OCI-LY7 (cell line): ENCODE measurements at regions not wholly inside any gene's neighbourhood (a gene's known extent, or its start where the extent isn't known, plus 50 kb on each side); places are given as distances from the start of the nearest gene placed in this dataset.

ENCODE experiments used
- BruUV-seq: library from RNA; stranded (reverse); fragments of 400-500 nt; replicated peaks from 2 replicates; lab custom pipeline; 2021; lab: Mats Ljungman, UMichigan
- CTCF ChIA-PET: fragments of 300-600 bp; sonication (Branson Sonifier 250); formaldehyde crosslinking; loops from one replicate; lab custom pipeline; 2022; ENCODE audit warnings: antibody characterized with exemption; ENCODE audit not compliant: unreplicated experiment; lab: Charles Lee
- POLR2A ChIA-PET: fragments of 300-600 bp; sonication (Branson Sonifier 250); formaldehyde crosslinking; loops from one replicate; lab custom pipeline; 2022; ENCODE audit warnings: antibody characterized with exemption; lab: Charles Lee
- DNase-seq: peaks from one replicate; pipeline ENCODE4 v3.0.0-alpha.2; 2015; ENCODE audit warnings: low spot score
- H2AFZ ChIP-seq: fragments of 200-600 bp; sonication (generic), shearing (Covaris generic); 2 replicates; pipeline ENCODE4 v1.6.1; 2014; ENCODE audit warnings: mild to moderate bottlenecking, antibody characterized with exemption, low read length, moderate library complexity
- H3K27ac ChIP-seq: fragments of 200-600 bp; sonication (generic); 2 replicates; pipeline ENCODE4 v1.5.1; 2014; ENCODE audit warnings: mixed run types, low read depth, mild to moderate bottlenecking, moderate library complexity, low read length, inconsistent platforms; ENCODE audit not compliant: poor library complexity, severe bottlenecking
- H3K36me3 ChIP-seq: fragments of 200-600 bp; sonication (generic); 2 replicates; pipeline ENCODE4 v1.6.1; 2014; ENCODE audit warnings: mild to moderate bottlenecking, antibody characterized with exemption, low read length, moderate library complexity, mixed read lengths; ENCODE audit not compliant: insufficient read depth
- H3K4me1 ChIP-seq: fragments of 200-600 bp; sonication (generic); 2 replicates; pipeline ENCODE4 v1.5.1; 2014; ENCODE audit warnings: mild to moderate bottlenecking, low read length; ENCODE audit not compliant: insufficient read depth, poor library complexity, severe bottlenecking
- H3K4me2 ChIP-seq: fragments of 200-600 bp; sonication (generic); 2 replicates; pipeline ENCODE4 v1.6.1; 2014; ENCODE audit warnings: mild to moderate bottlenecking, low read length
- H3K4me3 ChIP-seq: fragments of 200-600 bp; sonication (generic); 2 replicates; pipeline ENCODE4 v1.5.1; 2014; ENCODE audit warnings: mild to moderate bottlenecking, low read depth, low read length; ENCODE audit not compliant: poor library complexity, severe bottlenecking
- H3K79me2 ChIP-seq: fragments of 200-600 bp; sonication (generic); 2 replicates; pipeline ENCODE4 v1.6.1; 2016; ENCODE audit warnings: low read depth, mild to moderate bottlenecking, low read length, moderate library complexity, mixed read lengths; ENCODE audit not compliant: insufficient read depth
- H3K9me2 ChIP-seq: fragments of 200-600 bp; sonication (generic); 2 replicates; pipeline ENCODE4 v1.6.1; 2016; ENCODE audit warnings: mild to moderate bottlenecking, low read length, mixed read lengths; ENCODE audit not compliant: insufficient read depth
- H3K9me3 ChIP-seq: fragments of 200-600 bp; sonication (generic); 2 replicates; pipeline ENCODE4 v1.6.1; 2014; ENCODE audit warnings: mild to moderate bottlenecking, mixed run types, low read length, mixed read lengths
- H4K20me1 ChIP-seq: fragments of 200-600 bp; sonication (generic); 2 replicates; pipeline ENCODE4 v1.6.1; 2014; ENCODE audit warnings: mild to moderate bottlenecking, antibody characterized with exemption, low read length, moderate library complexity, mixed read lengths; ENCODE audit not compliant: insufficient read depth
- CTCF ChIP-seq: fragments of 200-600 bp; sonication (generic); conservative IDR thresholded peaks from 2 replicates; pipeline ENCODE4 v1.5.1; 2014; ENCODE audit warnings: mild to moderate bottlenecking, antibody characterized with exemption, low read length, moderate library complexity, mixed read lengths
- EZH2phosphoT487 ChIP-seq: fragments of 200-600 bp; sonication (generic); IDR thresholded peaks from 2 replicates; pipeline ENCODE4 v1.6.1; 2018; ENCODE audit warnings: low read depth, borderline replicate concordance, mild to moderate bottlenecking, mixed run types, antibody characterized with exemption, low read length, moderate library complexity, mixed read lengths
- intact Hi-C: fragments of 100-400 bp; cut with micrococcal nuclease; formaldehyde crosslinking; loops from one replicate; pipeline ENCODE4 v1.10.0; 2022; ENCODE audit not compliant: unreplicated experiment

- Histone ChIP-seq H3K9me2 (no peaks in the 10 kb centered on the region), H3K27ac (no peak overlapping the region), H3K36me3 (peaks cover 39% of the 10 kb centered on the region), H4K20me1 (no peaks in the 10 kb centered on the region), H3K79me2 (no peaks in the 10 kb centered on the region), H3K9me3 (peaks cover 3% of the 10 kb centered on the region; the same call in 1 of the 2 replicates), H2AFZ (no peak overlapping the region), H3K4me2 (no peak overlapping the region), H3K4me3 (no peak overlapping the region), H3K4me1 (no peaks in the 10 kb centered on the region)
- CTCF ChIA-PET: no interaction called here
- no TSS peak for BruUV-seq
- no peak for DNase-seq
- POLR2A ChIA-PET: no interaction called here
- TF ChIP-seq CTCF (no peak), EZH2phosphoT487 (no peak)
- intact Hi-C loops: no loop called here
These were observed 353.8 kb downstream of the TMEM135 start for GRCh38 chr11:87391496-87391895.

- peaks cover 75% of the 10 kb centered on the region for H3K36me3 ChIP-seq
- no peak for TF ChIP-seq EZH2phosphoT487
- TF ChIP-seq CTCF: no peak
- H2AFZ ChIP-seq: no peak overlapping the region
- no peaks in the 10 kb centered on the region for H3K79me2 ChIP-seq
- H4K20me1 ChIP-seq: no peaks in the 10 kb centered on the region
- ChIA-PET CTCF (no interaction called here), POLR2A (interaction anchor here (1.1 to 1.5 kb wide), 2 partner anchors 10 to 21 kb away, joined by 3 read pairs; no protein-coding TSS in a partner anchor)
- no peaks in the 10 kb centered on the region for H3K9me2 ChIP-seq
- H3K27ac ChIP-seq: no peak overlapping the region
- H3K4me1 ChIP-seq: no peaks in the 10 kb centered on the region
- DNase-seq: no peak
- peaks cover 21% of the 10 kb centered on the region; the same call in 1 of the 2 replicates for H3K9me3 ChIP-seq
- intact Hi-C loops: no loop called here
- no peak overlapping the region for H3K4me3 ChIP-seq
- H3K4me2 ChIP-seq: no peak overlapping the region
- no TSS peak for BruUV-seq
These were observed 346.5 kb downstream of the TMEM135 start for GRCh38 chr11:87384078-87384729.

- CTCF ChIA-PET: no interaction called here
- Histone ChIP-seq H3K9me2 (no peaks in the 10 kb centered on the region), H3K9me3 (peaks cover 11% of the 10 kb centered on the region; the same call in 1 of the 2 replicates), H3K36me3 (peaks cover 95% of the 10 kb centered on the region), H3K4me1 (peaks cover 2% of the 10 kb centered on the region), H3K4me2 (no peak overlapping the region), H3K27ac (no peak overlapping the region), H3K79me2 (no peaks in the 10 kb centered on the region), H3K4me3 (no peak overlapping the region), H2AFZ (no peak overlapping the region), H4K20me1 (no peaks in the 10 kb centered on the region)
- intact Hi-C loops: no loop called here
- no peak for DNase-seq
- BruUV-seq: no TSS peak
- TF ChIP-seq EZH2phosphoT487 (no peak), CTCF (no peak)
- POLR2A ChIA-PET: no interaction called here
These were observed 336.5 kb downstream of the TMEM135 start for GRCh38 chr11:87374038-87374807.
